Prostate gland (tissue), 2 donors: ENCODE measurements at regions not wholly inside any gene's neighbourhood (a gene's known extent, or its start where the extent isn't known, plus 50 kb on each side); places are given as distances from the start of the nearest gene placed in this dataset.

ENCODE experiments used
- DNase-seq: peaks from one replicate; pipeline ENCODE4 v3.0.0-alpha.2; 2019; ENCODE audit warnings: low spot score
- H3K27ac ChIP-seq, 2 donors: fragments of 200-600 bp; sonication (generic); 2 replicates each; pipeline ENCODE4 v1.5.1; 2017 to 2019
- H3K27me3 ChIP-seq: fragments of 200-600 bp; sonication (generic); replicated peaks from 2 replicates; pipeline ENCODE4 v1.5.1; 2019; ENCODE audit not compliant: insufficient read depth
- H3K36me3 ChIP-seq, 2 donors: fragments of 200-600 bp; sonication (generic); 1 replicate in 1 of 2; 2 replicates in 1 of 2; pipeline versions ENCODE4 v1.5.1 to v1.8.1; 2017 to 2019
- H3K4me1 ChIP-seq: fragments of 200-600 bp; sonication (generic); replicated peaks from 2 replicates; pipeline ENCODE4 v1.5.1; 2019
- H3K4me3 ChIP-seq, 2 donors: fragments of 200-600 bp; sonication (generic); 2 replicates each; pipeline ENCODE4 v1.5.1; 2017 to 2019
- H3K9me3 ChIP-seq: fragments of 200-600 bp; sonication (generic); 2 replicates; pipeline ENCODE4 v1.5.1; 2017
- CTCF ChIP-seq, 4 experiments: fragments of 200-600 bp in 2 of 4; fragments of 450-650 bp in 2 of 4; sonication (generic) in 2 of 4; IDR thresholded peaks; 1 replicate in 3 of 4; 2 replicates in 1 of 4; pipeline ENCODE4 v1.5.1; 2016 to 2019; ENCODE audit warnings: antibody characterized with exemption in 4 of 4, mild to moderate bottlenecking in 2 of 4, moderate library complexity in 2 of 4
- POLR2A ChIP-seq: fragments of 450-650 bp; IDR thresholded peaks from one replicate; pipeline ENCODE4 v1.6.1; 2016; ENCODE audit warnings: antibody characterized with exemption, mild to moderate bottlenecking
- POLR2AphosphoS5 ChIP-seq: sonication (generic); formaldehyde crosslinking; IDR thresholded peaks from one replicate; pipeline ENCODE4 v1.6.1; 2017; ENCODE audit warnings: antibody characterized with exemption
- WGBS: methylation state at CpG from one replicate; pipeline ENCODE4 v1.1.5; 2018; 5-methylcytosine and 5-hydroxymethylcytosine counted together
- intact Hi-C: fragments of 100-400 bp; cut with DNase I; formaldehyde crosslinking; loops from one replicate; pipeline ENCODE4 v1.14.2; 2022

- intact Hi-C loops = no loop called here
- H3K4me3 ChIP-seq = no peak overlapping the region
- DNase-seq = no peak
- H3K36me3 ChIP-seq = no peaks in the 10 kb centered on the region
- no peak for TF ChIP-seq POLR2AphosphoS5
- no peak for TF ChIP-seq POLR2A
- TF ChIP-seq CTCF (IDR thresholded peaks at IDR 0.05) = no peak
- no peaks in the 10 kb centered on the region for H3K27me3 ChIP-seq
- no peaks in the 10 kb centered on the region for H3K9me3 ChIP-seq
- H3K27ac ChIP-seq = no peak overlapping the region
- H3K4me1 ChIP-seq = no peaks in the 10 kb centered on the region
These were observed 1162.0 kb upstream of the SLC39A10 start for GRCh38 chr2:194495046-194495445.

GRCh38 chr2:194494401-194494800 is 1162.6 kb upstream of the SLC39A10 start:
- H3K36me3 ChIP-seq = no peaks in the 10 kb centered on the region
- no peaks in the 10 kb centered on the region for H3K4me1 ChIP-seq
- H3K27me3 ChIP-seq = no peaks in the 10 kb centered on the region
- DNase-seq = no peak
- intact Hi-C loops = no loop called here
- TF ChIP-seq CTCF (IDR thresholded peaks at IDR 0.05) = no peak
- TF ChIP-seq POLR2AphosphoS5 = no peak
- no peak for TF ChIP-seq POLR2A
- H3K27ac ChIP-seq = no peak overlapping the region
- H3K9me3 ChIP-seq = no peaks in the 10 kb centered on the region
- no peak overlapping the region for H3K4me3 ChIP-seq

GRCh38 chr2:194491409-194492115 is 1165.5 kb upstream of the SLC39A10 start:
- H3K36me3 ChIP-seq = no peaks in the 10 kb centered on the region
- TF ChIP-seq POLR2AphosphoS5 = no peak
- TF ChIP-seq POLR2A = no peak
- TF ChIP-seq CTCF (IDR thresholded peaks at IDR 0.05) = no peak
- H3K4me3 ChIP-seq = no peak overlapping the region
- no peaks in the 10 kb centered on the region for H3K9me3 ChIP-seq
- intact Hi-C loops = no loop called here
- WGBS = 58% methylated on average over 2 of the region's 2 CpGs
- H3K27ac ChIP-seq = no peak overlapping the region
- no peak for DNase-seq
- no peaks in the 10 kb centered on the region for H3K4me1 ChIP-seq
- H3K27me3 ChIP-seq = no peaks in the 10 kb centered on the region

- intact Hi-C loops = no loop called here
- WGBS = 83% methylated on average over 4 of the region's 4 CpGs
- DNase-seq = no peak
- Histone ChIP-seq H3K27me3 (no peaks in the 10 kb centered on the region), H3K27ac (no peak overlapping the region), H3K9me3 (no peaks in the 10 kb centered on the region), H3K4me3 (no peak overlapping the region), H3K36me3 (no peaks in the 10 kb centered on the region), H3K4me1 (no peaks in the 10 kb centered on the region)
- TF ChIP-seq CTCF (IDR thresholded peaks at IDR 0.05) = no peak
These were observed 1170.7 kb upstream of the SLC39A10 start for GRCh38 chr2:194486326-194486725.

- WGBS = 47% methylated on average over 1 of the region's 1 CpG
- Histone ChIP-seq H3K4me1 (no peaks in the 10 kb centered on the region), H3K27me3 (no peaks in the 10 kb centered on the region), H3K4me3 (no peak overlapping the region), H3K36me3 (no peaks in the 10 kb centered on the region), H3K27ac (no peak overlapping the region), H3K9me3 (no peaks in the 10 kb centered on the region)
- intact Hi-C loops = no loop called here
- DNase-seq = no peak
- TF ChIP-seq POLR2A (no peak), POLR2AphosphoS5 (no peak), CTCF (IDR thresholded peaks at IDR 0.05) (no peak)
These were observed 1174.0 kb upstream of the SLC39A10 start for GRCh38 chr2:194483041-194483440.
